IPS-15b (cell line): ENCODE measurements at regions not wholly inside any gene's neighbourhood (a gene's known extent, or its start where the extent isn't known, plus 50 kb on each side); places are given as distances from the start of the nearest gene placed in this dataset.

Experiments used
- H3K27me3 ChIP-seq: one replicate; pipeline ENCODE4 v1.6.1; 2013; ENCODE audit warnings: low read length; ENCODE audit not compliant: control insufficient read depth, insufficient read depth
- H3K36me3 ChIP-seq: one replicate; pipeline ENCODE4 v1.6.1; 2013; ENCODE audit warnings: low read length; ENCODE audit not compliant: control insufficient read depth, insufficient read depth
- H3K4me1 ChIP-seq: one replicate; pipeline ENCODE4 v1.6.1; 2013; ENCODE audit warnings: mild to moderate bottlenecking, low read length; ENCODE audit not compliant: control insufficient read depth, insufficient read depth
- H3K4me3 ChIP-seq: one replicate; pipeline ENCODE4 v1.5.1; 2013; ENCODE audit warnings: low read depth, low read length
- H3K9ac ChIP-seq: one replicate; pipeline ENCODE4 v1.6.1; 2013; ENCODE audit warnings: low read depth, mild to moderate bottlenecking, low read length
- H3K9me3 ChIP-seq: one replicate; pipeline ENCODE4 v1.6.1; 2013; ENCODE audit warnings: mild to moderate bottlenecking, low read length; ENCODE audit not compliant: control insufficient read depth, insufficient read depth

GRCh38 chr7:108627476-108628051 lies 57.9 kb downstream of the DNAJB9 start:
- Histone ChIP-seq H3K9ac (no peak overlapping the region), H3K4me3 (no peak overlapping the region), H3K4me1 (no peaks in the 10 kb centered on the region), H3K36me3 (no peaks in the 10 kb centered on the region), H3K9me3 (no peaks in the 10 kb centered on the region), H3K27me3 (no peaks in the 10 kb centered on the region)

- Histone ChIP-seq H3K9me3 (no peaks in the 10 kb centered on the region), H3K27me3 (no peaks in the 10 kb centered on the region), H3K4me3 (no peak overlapping the region), H3K4me1 (no peaks in the 10 kb centered on the region), H3K9ac (no peak overlapping the region), H3K36me3 (no peaks in the 10 kb centered on the region)
Measured at GRCh38 chr7:108628678-108629077, 59.0 kb downstream of the DNAJB9 start.

GRCh38 chr7:108629651-108630400 lies 60.2 kb downstream of the DNAJB9 start:
- H3K36me3 ChIP-seq, result no peaks in the 10 kb centered on the region
- no peaks in the 10 kb centered on the region for H3K4me1 ChIP-seq
- H3K4me3 ChIP-seq, result no peak overlapping the region
- H3K9ac ChIP-seq, result no peak overlapping the region
- H3K27me3 ChIP-seq, result no peaks in the 10 kb centered on the region
- no peaks in the 10 kb centered on the region for H3K9me3 ChIP-seq

- Histone ChIP-seq H3K4me3 (no peak overlapping the region), H3K36me3 (no peaks in the 10 kb centered on the region), H3K9ac (no peak overlapping the region), H3K27me3 (no peaks in the 10 kb centered on the region), H3K9me3 (no peaks in the 10 kb centered on the region), H3K4me1 (no peaks in the 10 kb centered on the region)
Measured at GRCh38 chr7:108634036-108634435, 64.4 kb downstream of the DNAJB9 start.

- Histone ChIP-seq H3K4me3 (no peak overlapping the region), H3K4me1 (no peaks in the 10 kb centered on the region), H3K36me3 (no peaks in the 10 kb centered on the region), H3K9ac (no peak overlapping the region), H3K9me3 (no peaks in the 10 kb centered on the region), H3K27me3 (no peaks in the 10 kb centered on the region)
Measured at GRCh38 chr7:108634535-108634934, 64.9 kb downstream of the DNAJB9 start.

- H3K9ac ChIP-seq, result no peak overlapping the region
- no peaks in the 10 kb centered on the region for H3K4me1 ChIP-seq
- no peaks in the 10 kb centered on the region for H3K9me3 ChIP-seq
- H3K4me3 ChIP-seq, result no peak overlapping the region
- H3K36me3 ChIP-seq, result no peaks in the 10 kb centered on the region
- H3K27me3 ChIP-seq, result no peaks in the 10 kb centered on the region
Measured at GRCh38 chr7:108637049-108637621, 67.5 kb downstream of the DNAJB9 start.

GRCh38 chr7:108642126-108642525 lies 72.5 kb downstream of the DNAJB9 start:
- Histone ChIP-seq H3K27me3 (no peaks in the 10 kb centered on the region), H3K4me1 (no peaks in the 10 kb centered on the region), H3K9ac (no peak overlapping the region), H3K4me3 (no peak overlapping the region), H3K9me3 (no peaks in the 10 kb centered on the region), H3K36me3 (no peaks in the 10 kb centered on the region)

- Histone ChIP-seq H3K9ac (no peak overlapping the region), H3K27me3 (no peaks in the 10 kb centered on the region), H3K4me1 (no peaks in the 10 kb centered on the region), H3K36me3 (no peaks in the 10 kb centered on the region), H3K9me3 (no peaks in the 10 kb centered on the region), H3K4me3 (no peak overlapping the region)
Measured at GRCh38 chr7:108643136-108643535, 73.5 kb downstream of the DNAJB9 start.

- no peaks in the 10 kb centered on the region for H3K4me1 ChIP-seq
- no peaks in the 10 kb centered on the region for H3K27me3 ChIP-seq
- no peak overlapping the region for H3K9ac ChIP-seq
- H3K36me3 ChIP-seq, result no peaks in the 10 kb centered on the region
- no peak overlapping the region for H3K4me3 ChIP-seq
- H3K9me3 ChIP-seq, result no peaks in the 10 kb centered on the region
Measured at GRCh38 chr7:108648989-108649388, 79.3 kb downstream of the DNAJB9 start.

- Histone ChIP-seq H3K36me3 (no peaks in the 10 kb centered on the region), H3K4me1 (no peaks in the 10 kb centered on the region), H3K9me3 (no peaks in the 10 kb centered on the region), H3K4me3 (no peak overlapping the region), H3K27me3 (no peaks in the 10 kb centered on the region), H3K9ac (no peak overlapping the region)
Measured at GRCh38 chr7:108650467-108650866, 80.8 kb downstream of the DNAJB9 start.

- no peaks in the 10 kb centered on the region for H3K4me1 ChIP-seq
- H3K27me3 ChIP-seq, result no peaks in the 10 kb centered on the region
- no peaks in the 10 kb centered on the region for H3K36me3 ChIP-seq
- no peaks in the 10 kb centered on the region for H3K9me3 ChIP-seq
- no peak overlapping the region for H3K4me3 ChIP-seq
- H3K9ac ChIP-seq, result no peak overlapping the region
Measured at GRCh38 chr7:108652886-108653285, 83.2 kb downstream of the DNAJB9 start.

GRCh38 chr7:108653526-108653925 lies 83.9 kb downstream of the DNAJB9 start:
- no peak overlapping the region for H3K9ac ChIP-seq
- no peaks in the 10 kb centered on the region for H3K27me3 ChIP-seq
- no peaks in the 10 kb centered on the region for H3K36me3 ChIP-seq
- H3K4me3 ChIP-seq, result no peak overlapping the region
- H3K9me3 ChIP-seq, result no peaks in the 10 kb centered on the region
- no peaks in the 10 kb centered on the region for H3K4me1 ChIP-seq
